ENCODE measurements at regions not wholly inside any gene's neighbourhood (a gene's known extent, or its start where the extent isn't known, plus 50 kb on each side); places are given as distances from the start of the nearest gene placed in this dataset.
"Not testable (repeated sequence)": the region's sequence is repeated elsewhere in the genome, so short reads cannot be mapped to it uniquely, and the experiment has no call there.

DNA sequence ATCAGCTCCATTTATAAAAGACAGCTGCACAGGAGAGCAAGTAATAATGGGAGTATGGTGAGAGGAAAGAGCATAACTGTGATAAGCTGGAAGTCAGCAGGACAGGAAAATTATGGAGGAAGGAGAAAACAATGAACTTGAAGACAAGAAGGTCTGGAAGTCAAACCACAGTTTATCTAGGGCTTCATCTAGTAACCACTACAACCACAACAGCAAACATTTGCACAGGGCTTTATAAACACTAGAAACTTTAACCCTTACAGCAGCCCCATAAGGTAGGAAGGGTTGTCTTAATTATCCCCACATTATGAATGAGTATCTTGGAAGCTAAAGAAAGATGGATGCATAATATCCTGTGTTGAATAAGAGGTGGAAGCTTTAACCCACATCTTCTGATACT is 820.8 kb downstream of the IGSF11 start:
- no peak for DNase-seq (ENCODE audit: low read depth in 2 of 2)

DNA sequence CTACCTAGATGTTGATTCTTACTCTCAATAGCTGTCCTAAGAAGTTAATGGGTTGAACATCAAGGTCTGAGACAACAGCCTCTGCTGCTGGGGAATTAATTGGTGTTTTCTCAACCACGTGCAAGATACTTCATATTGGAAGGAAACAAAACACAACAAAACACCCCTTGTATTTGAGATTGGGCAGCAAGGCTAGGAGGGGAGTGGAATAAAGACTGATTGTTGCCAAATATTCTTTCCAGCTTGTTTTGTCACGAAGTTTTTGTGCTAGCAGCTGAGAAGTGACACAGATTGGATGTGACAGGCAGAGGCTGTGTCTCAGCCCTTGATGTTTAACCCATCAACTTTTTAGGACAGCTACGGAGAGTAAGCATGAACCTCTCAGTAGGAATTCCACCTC is 808.4 kb downstream of the IGSF11 start:
- no peak for DNase-seq (ENCODE audit: low read depth in 2 of 2)

DNA sequence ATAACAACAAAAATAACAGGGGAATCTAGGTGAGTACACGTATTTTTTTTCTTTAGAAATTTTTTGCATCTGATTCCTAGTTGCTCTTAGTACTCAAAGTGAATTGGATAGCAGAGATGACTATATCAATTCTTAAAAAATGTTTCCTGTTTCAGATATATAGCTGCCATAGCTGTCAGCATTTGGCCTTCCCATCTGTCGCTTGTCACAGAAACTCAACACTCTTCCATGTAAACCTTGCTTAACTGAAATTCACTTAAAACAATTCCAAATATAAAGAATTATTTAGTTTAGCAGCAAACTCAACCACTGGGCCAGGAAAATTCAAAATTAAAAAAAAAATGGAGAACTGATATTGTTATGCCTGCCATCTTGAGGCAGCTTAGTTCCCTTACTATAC is 807.5 kb downstream of the IGSF11 start:
- no peak for DNase-seq (ENCODE audit: low read depth in 2 of 2)

DNA sequence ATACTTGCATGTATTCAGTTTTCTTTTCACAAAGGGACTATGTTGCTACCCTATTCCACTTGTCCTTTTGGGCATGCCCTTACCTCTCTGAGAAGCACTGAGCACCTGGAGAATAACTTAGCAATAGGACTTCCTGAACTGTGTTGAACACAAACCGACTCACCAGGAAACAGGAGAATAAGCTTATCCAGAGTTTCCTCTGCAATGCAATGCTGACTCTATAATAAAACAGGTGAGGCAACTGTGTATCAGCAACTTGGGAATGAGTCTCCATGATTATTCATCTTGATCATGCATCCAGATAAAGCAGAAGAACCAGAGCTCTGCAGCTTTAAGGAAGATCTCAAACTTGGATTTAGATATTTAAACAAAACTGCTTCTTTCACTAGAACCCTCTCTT is 806.5 kb downstream of the IGSF11 start:
- no peak for DNase-seq (ENCODE audit: low read depth in 2 of 2)

DNA sequence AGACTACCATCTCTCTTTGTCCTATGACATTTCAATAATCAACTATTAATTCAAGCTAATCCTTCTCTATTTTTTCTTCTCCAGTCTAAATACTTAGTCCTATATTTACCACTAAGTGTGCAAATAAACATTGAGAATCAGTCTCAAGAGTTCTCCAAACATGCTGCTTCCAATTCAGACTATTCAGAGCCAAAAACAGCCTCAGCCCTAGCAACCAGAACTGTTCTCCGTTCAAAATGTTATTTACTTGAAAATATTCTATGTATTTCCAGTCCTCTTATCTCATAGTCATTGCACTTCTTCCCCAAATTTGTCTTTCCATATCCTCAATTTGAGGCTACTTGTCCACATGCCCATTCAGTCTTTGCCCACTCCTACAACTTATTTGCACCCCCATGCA is 805.5 kb downstream of the IGSF11 start:
- DNase-seq (ENCODE audit: low read depth in 2 of 2): no peak

DNA sequence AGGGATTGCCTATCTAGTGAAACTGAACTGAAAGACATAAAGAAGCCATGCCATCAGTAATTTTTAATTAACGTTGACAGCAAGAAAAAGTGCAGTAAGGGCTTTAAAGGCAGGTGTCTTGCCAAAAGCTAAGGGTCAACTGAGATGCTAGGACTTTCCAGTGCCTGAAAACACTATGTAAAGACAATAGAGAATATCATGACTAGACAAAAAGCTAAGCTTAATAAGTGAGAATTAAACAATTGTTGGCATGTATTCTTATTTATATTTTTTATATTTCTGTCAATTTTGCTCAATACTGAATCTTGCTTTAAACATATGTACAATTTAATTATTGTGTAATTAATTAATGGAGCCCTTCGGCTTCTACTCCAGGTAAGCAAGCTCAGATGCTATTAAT is 803.1 kb downstream of the IGSF11 start:
- no peak for DNase-seq (ENCODE audit: low read depth in 2 of 2)

DNA sequence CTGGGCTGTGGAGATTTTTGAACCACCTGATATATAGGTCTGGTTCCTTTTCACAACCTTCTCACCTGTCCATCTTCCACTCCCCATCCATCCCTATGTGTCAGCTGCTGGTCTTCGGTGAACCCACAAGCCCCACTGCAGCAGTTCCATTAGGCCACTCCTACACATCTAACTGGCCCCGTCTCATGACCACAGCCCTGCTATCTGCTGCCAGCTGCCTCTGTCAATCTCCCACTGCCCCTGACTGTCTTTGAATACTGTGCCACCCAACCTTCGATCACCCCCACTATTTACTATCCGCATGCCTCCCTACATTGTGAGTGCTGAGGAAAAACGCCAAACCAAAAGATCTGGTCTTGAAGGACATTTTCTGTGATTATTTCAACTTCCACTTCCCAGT is 795.4 kb downstream of the IGSF11 start:
- no peak for DNase-seq (ENCODE audit: low read depth in 2 of 2)

DNA sequence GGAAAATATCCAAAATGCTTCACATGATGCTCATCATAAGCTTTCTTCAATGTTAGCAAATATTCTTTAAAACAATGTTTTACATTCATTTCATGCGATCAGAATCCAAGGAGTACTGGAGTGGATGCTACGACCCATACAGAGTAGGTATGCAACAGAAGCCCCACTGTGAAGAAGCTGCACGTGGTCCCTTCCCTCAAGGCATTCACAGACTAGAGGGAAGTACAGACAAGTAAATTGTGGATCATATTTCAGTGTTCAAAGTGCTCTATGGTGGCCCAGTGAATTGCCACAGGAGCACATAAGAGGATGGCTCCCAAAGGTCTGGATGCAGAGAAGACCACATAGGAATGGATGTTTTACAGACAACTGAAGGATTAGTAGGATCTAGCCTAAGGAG is 789.9 kb downstream of the IGSF11 start:
- DNase-seq (ENCODE audit: low read depth in 2 of 2): no peak

DNA sequence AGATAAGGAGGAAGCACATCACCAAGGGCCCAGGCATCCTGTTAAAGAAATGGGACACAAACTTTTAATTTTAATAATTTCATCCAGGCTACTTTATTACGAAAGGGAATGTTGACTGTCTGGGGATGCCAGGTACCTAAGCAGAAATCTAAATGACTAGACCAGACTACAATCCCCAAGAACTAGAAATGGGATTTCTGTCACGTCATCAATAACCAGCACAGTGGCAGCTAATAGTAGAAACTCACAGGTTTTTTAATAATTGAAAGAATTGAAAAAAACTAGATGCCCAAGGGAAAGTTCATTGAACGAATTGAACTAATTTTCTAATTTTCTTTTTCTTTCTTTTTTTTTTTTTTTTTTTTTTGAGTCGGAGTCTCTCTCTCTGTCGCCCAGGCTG is 789.3 kb downstream of the IGSF11 start:
- DNase-seq (ENCODE audit: low read depth in 2 of 2): no peak

DNA sequence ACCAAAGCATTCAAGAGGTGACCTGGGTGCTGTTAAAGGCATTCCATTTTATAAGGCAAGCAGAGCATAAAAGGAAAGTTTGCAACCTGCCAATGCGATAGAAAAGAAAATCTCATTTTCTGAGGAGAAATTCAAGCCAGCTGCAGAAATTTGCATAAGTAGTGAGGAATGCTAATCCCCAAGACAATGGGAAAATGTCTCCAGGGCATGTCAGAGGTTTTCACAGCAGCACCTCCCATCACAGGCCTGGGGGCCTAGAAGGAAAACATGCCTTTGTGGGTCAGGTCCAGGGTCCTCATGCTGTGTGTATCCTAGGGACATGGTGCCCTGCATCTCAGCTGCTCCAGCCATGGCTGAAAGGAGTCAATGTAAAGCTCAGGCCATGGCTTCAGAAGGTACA is 775.8 kb downstream of the IGSF11 start:
- DNase-seq (ENCODE audit: low read depth in 2 of 2): not testable (repeated sequence)

DNA sequence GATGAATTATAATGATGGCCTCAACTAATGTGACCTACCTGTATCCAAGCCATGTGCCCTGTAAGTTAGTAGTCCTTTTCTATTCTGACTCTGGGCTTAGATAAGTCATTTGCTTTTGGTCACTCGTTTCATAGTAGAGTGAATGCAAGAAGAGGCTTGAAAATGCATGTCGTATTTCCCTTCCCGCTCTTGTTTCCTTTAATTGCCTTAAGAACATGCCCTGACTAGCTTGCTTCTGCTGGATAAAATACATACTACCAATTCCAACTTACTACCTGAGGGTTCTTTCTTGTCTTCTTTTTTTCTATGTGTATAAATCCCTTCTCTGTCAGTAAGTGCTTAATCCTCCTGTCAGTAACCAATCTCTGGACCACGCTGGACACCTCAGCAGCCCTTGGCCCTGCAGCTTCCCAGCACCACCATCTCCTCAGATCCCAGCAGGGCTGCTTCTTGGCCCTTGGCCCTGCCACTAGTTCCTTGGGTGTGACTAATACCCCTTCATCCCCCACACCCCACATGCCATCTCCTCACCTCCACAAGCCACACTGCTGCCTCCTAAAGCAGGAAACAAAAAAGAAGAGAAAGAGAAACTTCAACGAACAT is 771.7 kb downstream of the IGSF11 start:
- no peak for DNase-seq (ENCODE audit: low read depth in 2 of 2)

DNA sequence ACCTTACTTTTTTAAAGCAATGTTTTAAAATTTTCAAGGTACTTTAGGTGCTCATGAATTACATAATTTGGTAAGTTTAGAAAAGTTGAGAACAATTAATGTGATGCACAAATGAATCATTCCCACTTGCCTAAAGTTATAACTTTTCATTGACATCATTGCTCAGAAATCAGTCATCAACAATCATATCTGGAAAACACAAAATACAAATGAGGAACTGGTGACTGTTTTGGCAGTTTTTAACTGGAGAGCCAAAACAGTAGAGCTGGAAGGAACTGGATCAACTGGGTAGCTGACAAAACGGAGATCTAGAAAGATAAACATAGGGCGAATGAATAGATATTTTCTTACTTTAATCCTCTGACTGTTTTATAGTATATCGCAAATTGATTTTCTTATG is 767.1 kb downstream of the IGSF11 start:
- no peak for DNase-seq (ENCODE audit: low read depth in 2 of 2)

DNA sequence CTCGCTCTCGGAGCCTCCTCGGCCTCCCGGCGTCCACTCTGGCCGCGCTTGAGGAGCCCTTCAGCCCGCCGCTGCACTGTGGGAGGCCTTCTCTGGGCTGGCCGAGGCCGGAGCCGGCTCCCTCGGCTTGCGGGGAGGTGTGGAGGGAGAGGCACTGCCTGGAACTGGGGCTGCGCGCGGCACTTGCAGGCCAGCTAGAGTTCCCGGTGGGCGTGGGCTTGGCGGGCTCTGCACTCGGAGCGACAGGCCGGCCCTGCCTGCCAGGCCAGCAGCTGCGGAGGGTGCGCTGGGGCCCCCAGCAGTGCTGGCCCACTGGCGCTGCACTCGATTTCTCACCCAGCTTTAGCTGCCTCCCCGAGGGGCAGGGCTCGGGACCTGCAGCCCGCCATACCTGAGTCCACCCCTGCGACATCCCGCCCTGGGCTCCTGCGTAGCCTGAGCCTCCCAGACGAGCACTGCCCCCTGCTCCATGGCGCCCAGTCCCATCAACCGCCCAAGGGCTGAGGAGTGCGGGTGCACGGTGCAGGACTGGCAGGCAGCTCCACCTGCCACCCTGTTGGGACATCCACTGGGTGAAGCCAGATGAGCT is 765.0 kb downstream of the IGSF11 start:
- DNase-seq (ENCODE audit: low read depth in 2 of 2): no peak

DNA sequence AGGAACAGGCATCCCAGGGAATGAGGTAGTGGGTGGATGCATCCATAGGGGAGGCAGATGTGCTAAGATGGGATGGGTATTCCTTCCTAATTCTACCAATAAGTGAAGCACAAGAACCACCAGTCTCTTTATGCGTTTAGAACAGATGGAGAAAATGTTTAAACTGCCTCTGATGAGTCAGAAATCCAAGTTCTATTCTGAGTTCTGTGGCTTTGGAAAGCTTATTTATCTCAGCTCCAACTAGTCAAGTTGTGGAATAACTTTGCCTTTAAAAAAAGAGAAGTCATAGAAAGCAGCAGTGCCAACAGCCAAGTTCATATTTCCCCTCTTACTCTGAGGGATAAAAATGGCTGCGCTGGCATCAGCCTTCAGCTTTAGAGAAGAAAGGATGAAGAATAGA is 761.7 kb downstream of the IGSF11 start:
- no peak for DNase-seq (ENCODE audit: low read depth in 2 of 2)

DNA sequence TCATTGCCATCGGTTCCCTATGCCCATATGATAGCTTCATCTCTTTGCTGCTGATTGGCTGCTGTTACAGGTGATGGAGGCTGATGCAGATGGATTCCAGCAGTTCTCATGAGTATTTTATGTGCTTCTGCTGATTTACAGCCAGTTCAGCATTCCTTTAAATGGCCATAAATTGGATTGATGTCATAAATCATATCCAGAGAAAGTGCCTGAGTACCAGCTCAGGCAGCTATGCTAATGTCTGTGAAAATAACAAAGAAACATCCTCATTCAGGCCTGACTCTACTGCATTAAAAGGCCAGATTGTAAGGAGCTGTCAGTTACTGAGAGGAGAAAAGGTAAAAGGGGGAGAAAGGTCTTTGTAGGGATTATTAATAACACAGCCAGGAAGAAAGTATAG is 756.8 kb downstream of the IGSF11 start:
- no peak for DNase-seq (ENCODE audit: low read depth in 2 of 2)

DNA sequence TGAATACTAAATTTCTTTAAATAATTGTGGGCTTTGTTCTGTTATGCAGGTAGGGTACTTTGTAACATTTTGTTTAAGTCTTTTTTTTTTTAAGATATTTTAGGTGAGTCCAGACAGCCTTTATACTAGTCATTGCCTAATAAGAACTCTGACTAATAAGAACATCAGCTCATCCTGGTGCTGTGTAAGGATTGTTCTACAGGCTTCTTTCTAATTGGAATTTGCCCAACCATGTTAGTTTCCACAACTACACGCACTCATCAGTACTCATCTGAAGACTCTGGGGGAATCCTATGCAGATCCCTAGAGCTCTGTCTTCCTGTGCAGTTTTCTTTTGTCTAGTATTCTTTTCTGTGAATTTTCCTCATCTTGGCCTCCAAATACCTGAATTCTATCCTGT is 741.8 kb downstream of the IGSF11 start:
- DNase-seq (ENCODE audit: low read depth in 2 of 2): no peak

DNA sequence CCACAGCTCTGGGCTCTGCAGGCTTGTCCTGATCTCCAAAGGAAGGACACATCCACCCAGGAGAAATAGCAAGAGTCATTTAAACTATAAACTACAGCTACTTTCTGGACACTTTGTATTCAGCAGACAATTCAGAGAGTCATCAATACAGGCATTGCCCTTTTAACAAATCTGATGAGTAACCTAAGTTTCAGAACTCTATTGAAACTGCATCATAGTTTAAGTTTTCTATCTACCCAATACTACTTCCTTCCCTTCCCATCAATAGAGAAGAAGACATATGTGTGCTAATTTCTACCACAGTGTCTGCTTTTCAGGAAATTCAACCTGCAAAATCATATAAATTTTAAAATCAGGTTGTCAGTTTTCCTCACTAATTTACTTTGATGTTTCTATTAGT is 736.5 kb downstream of the IGSF11 start:
- DNase-seq (ENCODE audit: low read depth in 2 of 2): no peak

DNA sequence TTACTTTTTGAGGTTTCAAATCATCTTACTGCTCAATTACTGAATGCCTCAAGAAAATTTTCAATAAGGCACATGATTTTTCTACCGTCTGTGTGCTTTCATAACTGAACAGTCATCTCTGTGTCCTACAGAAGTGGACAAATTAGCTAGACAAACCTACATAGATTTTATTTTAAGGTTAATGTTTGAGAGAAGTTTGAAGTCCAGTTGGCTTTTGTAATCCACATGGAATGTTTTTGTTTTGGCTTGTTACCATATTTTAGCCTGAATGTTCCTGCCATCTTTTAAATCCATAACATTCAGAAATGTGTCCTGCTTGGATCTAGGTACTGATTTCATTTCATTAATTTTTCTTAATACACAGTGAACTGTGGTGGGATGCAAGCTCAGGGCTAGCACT is 730.1 kb downstream of the IGSF11 start:
- DNase-seq (ENCODE audit: low read depth in 2 of 2): no peak

DNA sequence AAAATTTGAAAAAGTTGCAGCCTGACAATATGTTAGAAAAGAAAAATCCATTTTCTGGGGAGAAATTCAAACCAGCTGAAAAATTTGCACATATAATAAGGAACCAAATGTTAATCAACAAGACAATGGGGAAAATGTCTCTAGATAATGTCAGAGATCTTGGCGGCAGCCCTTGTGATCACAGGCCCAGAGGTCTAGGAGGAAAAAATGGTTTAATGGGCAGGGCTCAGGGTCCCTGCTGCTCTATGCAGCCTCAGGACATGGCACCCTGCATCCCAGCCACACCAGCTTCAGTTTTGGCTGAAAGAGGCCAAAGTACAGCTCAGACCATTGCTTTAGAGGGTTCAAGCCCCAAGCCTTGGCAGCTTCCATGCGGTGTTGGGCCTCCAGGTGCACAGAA is 701.9 kb downstream of the IGSF11 start:
- DNase-seq (ENCODE audit: low read depth in 2 of 2): no peak

DNA sequence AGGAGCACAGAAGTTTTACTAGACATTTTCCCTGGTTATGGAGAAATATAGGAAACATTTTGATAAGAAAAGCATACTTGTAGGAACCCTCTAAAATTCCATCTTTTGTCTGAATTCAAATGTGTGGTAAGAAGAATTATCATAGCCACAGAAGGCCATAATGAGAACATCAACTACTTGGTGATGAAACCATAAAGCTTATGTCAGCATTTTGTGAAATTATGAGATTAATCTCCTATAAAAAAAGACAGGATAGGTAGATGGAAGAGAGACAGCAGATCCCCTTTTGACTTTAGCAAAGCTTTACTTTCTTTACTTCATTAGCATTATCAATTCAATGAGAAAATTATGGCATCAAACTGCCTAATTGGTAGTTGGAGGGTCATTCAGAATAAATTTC is 697.0 kb downstream of the IGSF11 start:
- no peak for DNase-seq (ENCODE audit: low read depth in 2 of 2)

DNA sequence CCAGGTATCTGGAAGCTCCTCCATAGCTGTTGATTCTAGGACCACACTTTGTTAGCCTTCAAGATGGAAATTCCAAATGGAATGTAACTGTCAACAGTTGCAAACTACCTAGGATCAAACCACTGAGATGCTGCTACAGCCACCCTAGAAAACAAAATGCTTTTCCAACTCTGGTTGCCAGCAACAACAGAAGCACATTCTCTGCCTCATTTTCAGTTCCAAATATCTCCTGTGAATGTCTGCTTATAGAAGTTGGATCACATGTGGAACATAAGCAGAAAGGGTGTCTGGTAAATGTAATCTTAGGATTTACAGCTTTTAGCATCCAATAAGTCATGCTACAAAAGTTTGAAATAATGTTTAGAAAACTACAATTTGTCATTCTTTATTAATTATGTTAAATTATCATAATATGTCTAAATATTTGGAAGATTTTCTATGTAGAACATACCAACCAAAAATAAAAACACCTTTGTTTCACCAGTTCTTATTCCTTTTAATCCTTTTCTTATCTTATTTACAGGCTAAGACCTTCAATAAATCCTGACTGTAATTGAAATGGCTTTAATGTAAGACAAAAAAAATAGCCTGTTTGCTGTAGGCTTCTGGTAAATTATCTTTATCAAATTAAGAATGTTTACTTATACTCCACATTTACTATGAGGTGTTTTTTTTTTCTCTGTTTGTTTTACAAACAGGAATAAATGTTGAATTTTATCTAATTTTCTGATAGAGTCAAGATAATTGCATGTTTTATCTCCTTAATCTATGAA is 687.1 kb downstream of the IGSF11 start:
- DNase-seq (ENCODE audit: low read depth in 2 of 2): no peak

DNA sequence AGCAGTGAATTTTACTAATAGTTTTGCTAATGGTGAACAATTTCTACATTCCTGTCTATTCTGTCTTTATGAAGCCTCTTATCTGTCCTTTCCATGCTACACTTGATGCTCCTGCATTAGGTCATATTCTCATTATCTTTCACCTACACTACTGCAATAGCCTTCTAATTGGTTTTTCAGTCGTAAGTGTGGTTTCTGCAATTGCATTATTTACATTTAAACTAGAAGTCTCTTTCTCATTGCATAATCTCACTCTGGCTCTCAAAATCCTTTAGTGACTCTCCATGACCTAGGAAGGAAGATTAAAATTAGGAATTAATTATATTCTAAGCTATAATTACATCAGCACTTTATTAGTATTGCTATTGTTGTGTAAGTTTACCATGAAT is 686.5 kb downstream of the IGSF11 start:
- no peak for DNase-seq (ENCODE audit: low read depth in 2 of 2)

DNA sequence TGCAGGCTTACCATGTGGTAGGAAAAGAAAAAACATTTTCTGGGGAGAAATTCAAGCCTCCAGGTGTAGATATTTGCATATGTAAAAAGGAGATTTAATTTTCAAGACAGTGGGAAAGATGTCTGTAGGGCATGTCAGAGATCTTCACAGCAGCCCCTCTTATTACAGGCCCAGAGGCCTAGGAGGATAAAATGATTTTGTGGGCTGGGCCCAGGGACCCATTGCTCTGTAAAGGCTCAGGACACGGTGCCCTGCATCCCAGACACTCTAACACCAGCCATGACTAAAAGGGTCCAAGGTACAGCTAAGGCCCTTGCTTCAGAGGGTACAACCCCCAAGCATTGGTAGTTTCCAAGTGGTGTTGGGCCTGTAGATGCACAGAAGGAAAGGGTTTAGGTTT is 680.1 kb downstream of the IGSF11 start:
- DNase-seq (ENCODE audit: low read depth in 2 of 2): no peak

Measured in lung microvascular endothelial cell (primary cell).